ENCODE measurements at regions not wholly inside any gene's neighbourhood (a gene's known extent, or its start where the extent isn't known, plus 50 kb on each side); places are given as distances from the start of the nearest gene placed in this dataset.

DNA sequence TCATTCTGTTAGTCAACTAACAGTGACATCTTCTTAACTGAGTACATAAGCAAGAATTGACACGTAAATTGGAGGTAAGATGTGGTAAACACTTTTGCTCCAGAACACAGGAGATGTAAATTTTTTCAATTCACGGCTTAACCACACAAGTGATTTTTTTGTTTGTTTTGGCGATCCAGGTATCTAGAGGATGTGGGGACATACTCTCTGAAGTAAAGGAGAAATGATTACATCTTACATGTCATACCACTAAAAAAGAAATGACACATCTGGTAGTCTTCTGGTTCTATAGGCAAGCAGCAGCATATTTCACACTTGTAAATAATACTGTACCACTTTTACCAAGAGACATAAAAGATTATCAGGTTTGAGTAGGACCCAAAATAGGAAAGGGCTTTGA lies 200.3 kb upstream of the ZWINT start:
- intact Hi-C loops (cut with micrococcal nuclease), result no loop called here
- no peaks in the 10 kb centered on the region for H3K9me3 Mint-ChIP-seq
- H3K27me3 Mint-ChIP-seq, result no peaks in the 10 kb centered on the region
- ChIA-PET CTCF (no interaction called here), POLR2A (no interaction called here)
- TF ChIP-seq CTCF (IDR thresholded peaks at IDR 0.05), result no peak
- no peak for DNase-seq
- H3K36me3 Mint-ChIP-seq (ENCODE audit: low read depth), result no peaks in the 10 kb centered on the region
- no peak overlapping the region for H3K4me3 Mint-ChIP-seq
- H3K4me1 Mint-ChIP-seq, result no peaks in the 10 kb centered on the region
- no peak overlapping the region for H3K27ac Mint-ChIP-seq
- ATAC-seq (ENCODE audit: low read depth), result no peak

GRCh38 chr10:56551037-56551436 lies 190.0 kb upstream of the ZWINT start:
- ATAC-seq (ENCODE audit: low read depth), result no peak
- no peaks in the 10 kb centered on the region for H3K27me3 Mint-ChIP-seq
- H3K9me3 Mint-ChIP-seq, result peaks cover 8% of the 10 kb centered on the region
- no peaks in the 10 kb centered on the region for H3K4me1 Mint-ChIP-seq
- H3K4me3 Mint-ChIP-seq, result no peak overlapping the region
- H3K27ac Mint-ChIP-seq, result no peak overlapping the region
- intact Hi-C loops (cut with micrococcal nuclease), result no loop called here
- no peak for TF ChIP-seq CTCF (IDR thresholded peaks at IDR 0.05)
- CTCF ChIA-PET, result no interaction called here
- no peak for DNase-seq
- POLR2A ChIA-PET, result no interaction called here
- H3K36me3 Mint-ChIP-seq (ENCODE audit: low read depth), result no peaks in the 10 kb centered on the region

DNA sequence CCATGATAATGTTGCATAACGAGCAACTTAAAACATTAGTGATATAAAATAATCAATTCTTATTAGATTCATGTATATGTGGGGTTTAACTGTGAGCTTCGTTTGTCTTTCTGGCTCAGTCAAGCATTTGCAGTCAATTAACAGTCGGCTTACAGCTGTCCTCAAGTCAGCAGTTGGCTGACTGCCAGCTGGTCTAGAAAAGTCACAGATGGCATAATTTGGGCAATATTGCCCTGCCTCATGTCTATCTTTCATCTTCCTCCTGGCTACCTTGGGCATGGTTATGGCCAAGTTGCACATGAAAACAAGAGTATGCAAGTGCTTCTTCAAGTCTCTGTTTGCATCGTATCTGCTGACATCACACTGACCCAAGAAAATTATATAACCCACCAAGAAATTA lies 186.1 kb upstream of the ZWINT start:
- CTCF ChIA-PET, result no interaction called here
- Mint-ChIP-seq H3K27me3 (no peaks in the 10 kb centered on the region), H3K27ac (no peak overlapping the region), H3K4me3 (no peak overlapping the region), H3K9me3 (peaks cover 5% of the 10 kb centered on the region), H3K36me3 (ENCODE audit: low read depth) (no peaks in the 10 kb centered on the region), H3K4me1 (no peaks in the 10 kb centered on the region)
- no peak for DNase-seq
- intact Hi-C loops (cut with micrococcal nuclease), result no loop called here
- POLR2A ChIA-PET, result no interaction called here
- TF ChIP-seq CTCF (IDR thresholded peaks at IDR 0.05), result no peak
- ATAC-seq (ENCODE audit: low read depth), result no peak

DNA sequence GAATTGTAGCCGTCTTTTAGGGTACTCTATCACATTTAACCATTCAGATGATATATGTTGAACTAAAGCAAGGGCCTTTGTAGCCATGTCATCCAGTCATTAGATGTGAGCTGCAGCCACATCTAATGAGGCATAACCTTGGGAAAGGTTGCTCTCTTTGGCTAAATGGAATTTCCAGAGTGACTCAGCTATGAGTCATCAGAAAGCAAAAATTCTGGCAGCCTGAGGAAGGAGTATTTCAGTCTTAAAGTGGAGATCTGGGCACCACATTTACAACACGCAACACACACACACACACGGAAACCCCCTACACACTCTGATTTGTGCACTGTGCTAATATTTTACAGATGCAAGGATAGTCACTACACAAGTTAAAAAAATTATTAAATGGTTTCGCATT lies 176.9 kb upstream of the ZWINT start:
- Mint-ChIP-seq H3K4me3 (no peak overlapping the region), H3K27ac (no peak overlapping the region), H3K36me3 (ENCODE audit: low read depth) (no peaks in the 10 kb centered on the region), H3K9me3 (no peaks in the 10 kb centered on the region), H3K27me3 (no peaks in the 10 kb centered on the region), H3K4me1 (no peaks in the 10 kb centered on the region)
- no peak for TF ChIP-seq CTCF (IDR thresholded peaks at IDR 0.05)
- CTCF ChIA-PET, result no interaction called here
- intact Hi-C loops (cut with micrococcal nuclease), result no loop called here
- DNase-seq (no peak), ATAC-seq (ENCODE audit: low read depth) (no peak)
- POLR2A ChIA-PET, result no interaction called here

- ChIA-PET POLR2A (no interaction called here), CTCF (no interaction called here)
- ATAC-seq (ENCODE audit: low read depth) (no peak), DNase-seq (no peak)
- intact Hi-C loops (cut with micrococcal nuclease), result no loop called here
- no peak overlapping the region for H3K4me3 Mint-ChIP-seq
- no peaks in the 10 kb centered on the region for H3K27me3 Mint-ChIP-seq
- H3K9me3 Mint-ChIP-seq, result peaks cover 2% of the 10 kb centered on the region
- H3K4me1 Mint-ChIP-seq, result no peaks in the 10 kb centered on the region
- H3K27ac Mint-ChIP-seq, result no peak overlapping the region
- no peaks in the 10 kb centered on the region for H3K36me3 Mint-ChIP-seq (ENCODE audit: low read depth)
- no peak for TF ChIP-seq CTCF (IDR thresholded peaks at IDR 0.05)
Measured at GRCh38 chr10:56522166-56522565, 161.1 kb upstream of the ZWINT start.

Measured in activated B cell treated with CpG ODN at 0.5 μM for 24 hours (primary cell).